BLaER1 (cell line): ENCODE measurements at regions not wholly inside any gene's neighbourhood (a gene's known extent, or its start where the extent isn't known, plus 50 kb on each side); places are given as distances from the start of the nearest gene placed in this dataset.
"Not testable (repeated sequence)": the region's sequence is repeated elsewhere in the genome, so short reads cannot be mapped to it uniquely, and the experiment has no call there.

Source experiments
- H3K27ac ChIP-seq: shearing (Covaris generic); formaldehyde crosslinking; 2 replicates; pipeline ENCODE4 v1.8.1; 2022
- H3K27me3 ChIP-seq: shearing (Covaris generic); formaldehyde crosslinking; 2 replicates; pipeline ENCODE4 v1.8.1; 2022
- H3K36me3 ChIP-seq: shearing (Covaris generic); formaldehyde crosslinking; 2 replicates; pipeline ENCODE4 v1.8.1; 2022
- H3K4me1 ChIP-seq: shearing (Covaris generic); formaldehyde crosslinking; 2 replicates; pipeline ENCODE4 v1.8.1; 2022
- H3K4me2 ChIP-seq: shearing (Covaris generic); formaldehyde crosslinking; 2 replicates; pipeline ENCODE4 v1.8.1; 2022
- H3K4me3 ChIP-seq: shearing (Covaris generic); formaldehyde crosslinking; 2 replicates; pipeline ENCODE4 v1.8.1; 2022
- H3K9ac ChIP-seq: shearing (Covaris generic); formaldehyde crosslinking; 2 replicates; pipeline ENCODE4 v1.8.1; 2022
- H3K9me3 ChIP-seq: shearing (Covaris generic); formaldehyde crosslinking; 2 replicates; pipeline ENCODE4 v1.8.1; 2022
- H4K20me1 ChIP-seq: shearing (Covaris generic); formaldehyde crosslinking; 2 replicates; pipeline ENCODE4 v1.8.1; 2022
- Cebpa-rat ChIP-seq: shearing (Covaris generic); IDR thresholded peaks from 2 replicates; pipeline ENCODE4 v1.8.1; 2022

DNA sequence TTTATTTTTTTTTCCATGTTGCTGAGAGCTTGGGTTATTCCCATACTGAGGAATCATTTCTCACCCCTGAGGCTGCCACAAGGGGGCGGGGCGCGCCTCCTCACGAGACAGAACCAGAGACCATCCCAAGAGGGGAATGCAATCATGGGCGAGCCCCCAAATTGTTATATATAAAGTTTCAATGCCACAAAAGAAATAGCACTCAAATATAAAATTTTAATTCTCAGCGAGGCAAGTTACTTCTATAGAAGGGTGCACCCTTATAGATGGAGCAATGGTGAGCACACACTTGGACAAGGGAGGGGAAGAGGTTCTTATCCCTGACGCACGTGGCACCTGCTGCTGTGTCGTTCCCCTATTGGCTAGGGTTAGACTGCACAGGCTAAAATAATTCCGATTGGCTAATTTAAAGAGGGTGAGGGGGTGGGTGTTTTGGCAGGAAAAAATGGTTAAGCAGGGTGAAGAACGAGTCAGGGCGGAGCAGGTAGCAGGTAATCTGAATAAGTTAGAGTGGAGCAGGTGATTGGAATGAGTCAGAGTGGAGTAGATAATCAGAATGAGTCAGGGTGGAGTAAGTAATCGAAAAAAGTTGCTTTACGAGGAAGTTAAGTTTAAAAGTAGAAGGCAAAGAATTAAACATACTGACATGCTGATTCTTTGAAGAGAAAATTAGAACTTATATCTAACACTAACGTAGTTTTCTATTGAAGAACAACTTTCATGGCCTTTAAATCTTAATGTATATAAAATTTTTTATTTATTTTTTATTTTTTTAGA lies 177.5 kb downstream of the MTCL1 start:
- no peak for TF ChIP-seq Cebpa-rat
- H3K27ac ChIP-seq, result no peak overlapping the region
- no peaks in the 10 kb centered on the region for H3K27me3 ChIP-seq
- no peak overlapping the region for H3K4me3 ChIP-seq
- no peak overlapping the region for H3K9ac ChIP-seq
- no peaks in the 10 kb centered on the region for H3K36me3 ChIP-seq
- H3K4me2 ChIP-seq, result no peak overlapping the region
- no peaks in the 10 kb centered on the region for H3K4me1 ChIP-seq
- no peaks in the 10 kb centered on the region for H4K20me1 ChIP-seq
- peaks cover 34% of the 10 kb centered on the region for H3K9me3 ChIP-seq

DNA sequence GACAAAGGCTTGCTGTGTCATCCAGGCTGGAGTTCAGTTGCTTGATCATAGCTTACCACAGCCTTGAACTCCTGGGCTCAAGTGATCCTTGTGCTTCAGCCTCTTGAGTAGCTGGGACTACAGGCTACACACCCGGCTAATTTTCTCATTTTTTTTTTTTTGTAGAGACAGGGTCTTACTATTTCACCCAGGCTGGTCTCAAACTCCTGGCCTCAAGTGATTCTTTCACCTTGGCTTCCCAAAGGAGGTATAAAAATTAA lies 178.0 kb downstream of the MTCL1 start:
- no peak for TF ChIP-seq Cebpa-rat
- H3K27ac ChIP-seq, result no peak overlapping the region
- no peaks in the 10 kb centered on the region for H4K20me1 ChIP-seq
- H3K36me3 ChIP-seq, result no peaks in the 10 kb centered on the region
- no peak overlapping the region for H3K9ac ChIP-seq
- H3K9me3 ChIP-seq, result peaks cover 34% of the 10 kb centered on the region
- no peaks in the 10 kb centered on the region for H3K27me3 ChIP-seq
- H3K4me2 ChIP-seq, result no peak overlapping the region
- no peak overlapping the region for H3K4me3 ChIP-seq
- no peaks in the 10 kb centered on the region for H3K4me1 ChIP-seq

DNA sequence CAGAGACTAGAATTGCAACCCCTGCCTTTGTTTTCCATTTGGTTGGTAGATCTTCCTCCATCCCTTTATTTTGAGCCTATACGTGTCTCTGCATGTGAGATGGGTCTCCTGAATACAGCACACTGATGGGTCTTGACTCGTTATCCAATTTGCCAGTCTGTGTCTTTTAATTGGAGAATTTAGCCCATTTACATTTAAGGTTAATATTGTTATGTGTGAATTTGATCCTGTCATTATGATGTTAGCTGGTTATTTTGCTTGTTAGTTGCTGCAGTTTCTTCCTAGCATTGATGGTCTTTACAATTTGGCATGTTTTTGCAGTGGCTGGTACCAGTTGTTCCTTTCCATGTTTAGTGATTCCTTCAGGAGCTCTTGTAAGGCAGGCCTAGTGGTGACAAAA lies 182.5 kb downstream of the MTCL1 start:
- not testable (repeated sequence) for H3K27me3 ChIP-seq, H4K20me1 ChIP-seq, H3K4me2 ChIP-seq, H3K9ac ChIP-seq, H3K36me3 ChIP-seq, H3K4me1 ChIP-seq, H3K4me3 ChIP-seq, H3K27ac ChIP-seq
- peaks cover 28% of the 10 kb centered on the region for H3K9me3 ChIP-seq

DNA sequence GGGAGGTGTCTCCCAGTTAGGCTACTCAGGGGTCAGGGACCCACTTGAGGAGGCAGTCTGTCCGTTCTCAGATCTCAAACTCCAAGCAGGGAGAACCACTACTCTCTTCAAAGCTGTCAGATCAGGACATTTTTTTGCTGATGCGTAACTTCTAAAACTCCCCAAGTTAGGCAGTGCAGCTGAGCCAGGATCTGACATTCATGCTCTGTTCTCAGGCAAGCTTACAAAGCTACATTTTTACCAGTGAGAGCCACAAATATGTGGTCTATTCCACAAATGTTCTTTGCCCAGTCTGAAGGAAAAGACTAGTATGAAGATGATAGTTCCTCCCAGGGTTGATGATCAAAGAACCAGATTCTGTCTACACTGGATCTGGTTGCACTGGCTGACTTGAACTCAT lies 184.1 kb downstream of the MTCL1 start:
- H3K27ac ChIP-seq, result no peak overlapping the region
- H4K20me1 ChIP-seq, result no peaks in the 10 kb centered on the region
- TF ChIP-seq Cebpa-rat, result no peak
- H3K36me3 ChIP-seq, result no peaks in the 10 kb centered on the region
- peaks cover 15% of the 10 kb centered on the region for H3K9me3 ChIP-seq
- H3K4me3 ChIP-seq, result no peak overlapping the region
- H3K4me1 ChIP-seq, result no peaks in the 10 kb centered on the region
- H3K27me3 ChIP-seq, result no peaks in the 10 kb centered on the region
- H3K4me2 ChIP-seq, result no peak overlapping the region
- no peak overlapping the region for H3K9ac ChIP-seq

DNA sequence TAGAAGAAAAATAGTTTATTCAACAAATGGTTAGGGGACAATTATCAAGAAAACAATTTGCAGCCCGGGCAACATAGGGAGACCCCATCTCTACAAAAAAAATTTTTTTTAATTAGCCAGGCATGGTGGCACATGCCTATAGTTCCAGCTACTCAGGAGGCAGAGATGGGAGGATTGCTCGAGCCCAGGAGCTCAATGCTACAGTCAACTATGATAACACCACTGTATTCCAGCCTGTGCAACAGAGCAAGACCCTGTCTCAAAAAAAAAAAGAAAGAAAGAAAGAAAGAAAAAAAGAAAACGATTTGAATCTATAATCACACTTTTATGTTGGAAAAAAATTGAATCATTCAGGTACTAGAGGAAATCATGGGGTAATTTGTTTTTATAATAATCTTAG lies 185.1 kb downstream of the MTCL1 start:
- H3K9me3 ChIP-seq, result peaks cover 17% of the 10 kb centered on the region
- not testable (repeated sequence) for H4K20me1 ChIP-seq, H3K4me1 ChIP-seq, H3K27ac ChIP-seq, H3K27me3 ChIP-seq, H3K36me3 ChIP-seq, H3K4me3 ChIP-seq, H3K4me2 ChIP-seq, H3K9ac ChIP-seq

DNA sequence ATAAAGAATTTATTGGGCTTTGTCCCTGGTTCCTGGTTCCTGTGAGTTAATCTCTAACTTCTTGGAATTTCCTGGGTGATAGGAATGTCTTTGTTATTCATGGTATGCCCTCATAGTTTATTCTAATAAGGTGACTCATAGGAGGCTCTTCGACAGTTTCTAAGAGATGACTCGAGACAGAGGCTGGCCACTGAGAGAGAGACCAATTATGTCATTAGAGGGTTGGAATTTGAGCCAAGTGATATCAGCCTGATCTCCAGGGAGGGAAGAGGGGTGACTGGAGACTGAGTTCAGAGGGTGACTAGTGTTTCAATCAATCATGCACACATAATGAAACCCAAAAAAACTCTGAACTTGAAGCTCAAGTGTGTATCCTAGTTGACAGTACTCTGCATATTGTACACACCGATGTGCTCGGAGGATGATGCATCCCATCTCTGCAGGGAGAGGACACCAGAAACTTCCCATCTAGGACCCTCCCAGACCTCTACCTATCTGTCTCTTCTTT lies 185.7 kb downstream of the MTCL1 start:
- H3K36me3 ChIP-seq, result no peaks in the 10 kb centered on the region
- no peak overlapping the region for H3K27ac ChIP-seq
- no peak overlapping the region for H3K4me2 ChIP-seq
- peaks cover 22% of the 10 kb centered on the region for H3K9me3 ChIP-seq
- no peak overlapping the region for H3K4me3 ChIP-seq
- no peaks in the 10 kb centered on the region for H3K4me1 ChIP-seq
- H3K9ac ChIP-seq, result no peak overlapping the region
- no peaks in the 10 kb centered on the region for H3K27me3 ChIP-seq
- no peak for TF ChIP-seq Cebpa-rat
- H4K20me1 ChIP-seq, result no peaks in the 10 kb centered on the region

DNA sequence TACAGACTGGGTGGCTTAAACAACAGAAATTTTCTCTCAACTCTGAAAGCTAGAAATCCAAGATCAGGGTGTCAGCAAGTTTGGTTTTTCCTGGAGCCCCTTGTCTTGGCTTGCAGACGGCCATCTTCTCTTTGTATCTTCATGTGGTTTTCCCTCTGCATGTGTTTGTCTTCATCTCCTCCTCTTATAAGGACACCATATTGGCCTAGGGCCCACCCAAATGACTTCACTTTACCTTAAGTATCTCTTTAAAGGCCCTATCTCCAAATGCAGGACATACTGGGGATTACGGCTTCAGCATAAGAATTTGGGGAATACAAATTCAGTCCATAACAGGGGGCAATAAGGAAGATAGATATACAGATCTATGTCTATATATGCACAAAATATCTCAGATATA lies 187.9 kb downstream of the MTCL1 start:
- H4K20me1 ChIP-seq, result no peaks in the 10 kb centered on the region
- no peak overlapping the region for H3K4me3 ChIP-seq
- H3K4me1 ChIP-seq, result no peaks in the 10 kb centered on the region
- H3K9ac ChIP-seq, result no peak overlapping the region
- no peak overlapping the region for H3K4me2 ChIP-seq
- H3K36me3 ChIP-seq, result no peaks in the 10 kb centered on the region
- H3K27ac ChIP-seq, result no peak overlapping the region
- H3K27me3 ChIP-seq, result no peaks in the 10 kb centered on the region
- peaks cover 29% of the 10 kb centered on the region for H3K9me3 ChIP-seq
- no peak for TF ChIP-seq Cebpa-rat

DNA sequence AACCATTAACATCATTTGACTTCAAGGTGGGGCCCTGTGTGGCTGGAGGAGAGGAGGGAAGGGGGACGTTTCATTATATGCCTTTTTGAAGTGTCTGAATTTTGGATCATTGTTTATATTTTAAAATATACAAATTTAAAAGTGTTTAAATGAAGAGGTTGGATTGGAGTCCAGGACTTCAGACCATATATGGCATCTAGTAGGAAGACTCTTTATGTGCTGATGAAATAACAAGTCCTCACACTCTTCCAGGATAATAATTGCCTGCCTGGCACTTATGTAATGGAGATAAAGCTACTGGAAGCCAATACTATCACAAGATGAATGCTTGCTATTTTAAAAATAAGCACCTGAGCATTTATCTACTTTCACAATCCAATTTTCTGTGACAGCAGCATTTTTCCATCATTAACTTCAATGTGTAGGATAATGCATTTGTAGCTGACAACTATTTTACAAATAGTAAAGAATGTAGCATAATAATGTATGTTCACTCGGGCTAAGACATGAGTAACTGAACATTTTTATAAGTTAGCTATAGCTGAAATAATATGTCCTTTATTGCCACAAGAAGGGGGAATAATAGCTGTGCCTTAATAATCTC lies 188.4 kb downstream of the MTCL1 start:
- Histone ChIP-seq H3K27ac (no peak overlapping the region), H3K36me3 (no peaks in the 10 kb centered on the region), H4K20me1 (no peaks in the 10 kb centered on the region), H3K9me3 (peaks cover 31% of the 10 kb centered on the region), H3K27me3 (no peaks in the 10 kb centered on the region), H3K4me2 (no peak overlapping the region), H3K4me3 (no peak overlapping the region), H3K9ac (no peak overlapping the region), H3K4me1 (no peaks in the 10 kb centered on the region)
- no peak for TF ChIP-seq Cebpa-rat

DNA sequence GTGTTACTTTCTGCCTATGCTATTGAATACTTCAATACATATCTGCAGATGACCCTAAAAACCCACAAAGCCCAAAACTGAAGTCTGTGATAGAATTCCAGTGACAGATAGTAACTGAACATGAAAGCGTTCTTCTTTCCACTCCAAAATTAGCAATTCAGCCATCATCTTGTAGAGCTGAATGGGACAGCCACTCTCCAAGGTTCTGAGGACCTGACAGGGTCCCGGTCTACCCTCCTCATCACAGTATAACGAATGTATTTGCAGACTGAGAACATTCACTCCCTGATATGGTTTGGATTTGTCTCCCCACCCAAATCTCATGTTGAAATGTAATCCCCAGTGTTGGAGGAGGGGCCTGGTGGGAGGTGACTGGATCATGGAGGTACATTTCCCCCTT lies 189.5 kb downstream of the MTCL1 start:
- TF ChIP-seq Cebpa-rat, result no peak
- Histone ChIP-seq H3K9me3 (peaks cover 31% of the 10 kb centered on the region; the same call in 1 of the 2 replicates), H4K20me1 (no peaks in the 10 kb centered on the region), H3K4me2 (no peak overlapping the region), H3K9ac (no peak overlapping the region), H3K36me3 (no peaks in the 10 kb centered on the region), H3K27me3 (no peaks in the 10 kb centered on the region), H3K27ac (no peak overlapping the region), H3K4me3 (no peak overlapping the region), H3K4me1 (no peaks in the 10 kb centered on the region)

DNA sequence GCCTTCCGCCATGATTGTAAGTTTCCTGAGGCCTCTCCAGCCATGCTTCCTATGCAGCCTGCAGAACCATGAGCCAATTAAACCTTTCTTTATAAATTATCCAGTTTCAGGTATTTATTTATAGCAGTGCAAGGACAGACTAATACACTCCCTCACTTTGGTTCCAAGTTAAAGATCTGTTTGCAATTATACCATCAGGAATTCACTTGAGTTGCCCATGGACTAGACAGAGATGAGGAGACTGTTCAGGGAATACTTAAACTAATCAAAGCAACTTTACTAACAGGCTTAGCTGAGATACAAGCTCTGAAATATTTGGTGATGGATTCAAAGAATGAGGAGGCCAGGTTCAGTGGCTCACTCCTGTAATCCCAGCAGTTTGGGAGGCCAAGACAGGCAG lies 190.0 kb downstream of the MTCL1 start:
- Histone ChIP-seq H4K20me1 (no peaks in the 10 kb centered on the region), H3K27ac (no peak overlapping the region), H3K36me3 (no peaks in the 10 kb centered on the region), H3K4me2 (no peak overlapping the region), H3K9ac (no peak overlapping the region), H3K4me3 (no peak overlapping the region), H3K4me1 (no peaks in the 10 kb centered on the region), H3K9me3 (peaks cover 34% of the 10 kb centered on the region), H3K27me3 (no peaks in the 10 kb centered on the region)
- TF ChIP-seq Cebpa-rat, result no peak
